ENCODE measurements at regions not wholly inside any gene's neighbourhood (a gene's known extent, or its start where the extent isn't known, plus 50 kb on each side); places are given as distances from the start of the nearest gene placed in this dataset.

GRCh38 chr2:67689186-67689585, 292.1 kb downstream of the ETAA1 start:
- peaks cover 9% of the 10 kb centered on the region for H3K4me1 ChIP-seq (ENCODE audit: insufficient read depth)
- H2AFZ ChIP-seq, result no peak overlapping the region
- no peaks in the 10 kb centered on the region for H3K9me3 Mint-ChIP-seq

DNA sequence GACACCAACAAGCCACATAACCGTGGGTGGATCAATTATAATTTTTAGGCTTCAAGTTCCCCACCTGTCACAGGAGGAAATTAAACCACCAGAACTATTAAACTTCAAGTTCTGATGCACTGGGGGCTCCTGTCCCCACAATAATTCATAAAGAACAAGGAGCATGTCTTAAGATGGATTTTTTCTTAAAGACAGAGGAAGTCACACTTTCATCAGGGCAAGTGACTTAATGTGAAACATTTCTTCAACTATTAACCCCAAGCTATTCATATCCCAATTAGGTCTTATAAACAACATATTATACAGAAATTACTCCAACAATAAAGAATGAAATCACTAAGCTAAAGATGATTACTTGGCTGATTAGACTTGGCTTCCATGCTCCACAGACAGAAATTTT, 292.5 kb downstream of the ETAA1 start:
- DNase-seq (ENCODE audit: low spot score) (no peak), ATAC-seq (no peak)
- Mint-ChIP-seq H3K4me3 (no peak overlapping the region), H3K27me3 (ENCODE audit: insufficient read depth, low read depth, poor library complexity) (peaks cover 2% of the 10 kb centered on the region), H3K27ac (no peak overlapping the region), H3K36me3 (ENCODE audit: low read depth) (no peaks in the 10 kb centered on the region), H3K9me3 (no peaks in the 10 kb centered on the region), H3K4me1 (peaks cover 12% of the 10 kb centered on the region)
- Histone ChIP-seq H3K79me2 (replicated peaks; ENCODE audit: insufficient read depth) (no peaks in the 10 kb centered on the region), H4K20me1 (replicated peaks; ENCODE audit: insufficient read depth) (no peaks in the 10 kb centered on the region), H2AFZ (no peak overlapping the region), H3K4me1 (ENCODE audit: insufficient read depth) (peaks cover 12% of the 10 kb centered on the region), H3F3A (replicated peaks; ENCODE audit: low read depth) (no peaks in the 10 kb centered on the region), H3K36me3 (ENCODE audit: insufficient read depth) (no peaks in the 10 kb centered on the region), H3K4me2 (no peak overlapping the region), H3K9me2 (ENCODE audit: insufficient read depth) (no peaks in the 10 kb centered on the region), H3K27ac (ENCODE audit: low read depth) (no peak overlapping the region), H3K4me3 (no peak overlapping the region), H3K27me3 (ENCODE audit: insufficient read depth) (no peaks in the 10 kb centered on the region)
- TF ChIP-seq ETS1 (IDR thresholded peaks at IDR 0.05), result no peak
- TF ChIP-seq POLR2AphosphoS5 (IDR thresholded peaks at IDR 0.05; ENCODE audit: low read depth), result no peak
- TF ChIP-seq EZH2 (IDR thresholded peaks at IDR 0.05; ENCODE audit: low read depth, unreplicated experiment), result no peak
- TF ChIP-seq ZNF114 (CRISPR knock-in tag; IDR thresholded peaks at IDR 0.05), result no peak
- no peak for TF ChIP-seq CREB1 (CRISPR knock-in tag; IDR thresholded peaks at IDR 0.05; ENCODE audit: low read depth)
- TF ChIP-seq STAT1 (IDR thresholded peaks at IDR 0.05; ENCODE audit: unreplicated experiment), result no peak
- TF ChIP-seq JUNB (IDR thresholded peaks at IDR 0.05; ENCODE audit: unreplicated experiment), result no peak
- TF ChIP-seq, protein P1, sequence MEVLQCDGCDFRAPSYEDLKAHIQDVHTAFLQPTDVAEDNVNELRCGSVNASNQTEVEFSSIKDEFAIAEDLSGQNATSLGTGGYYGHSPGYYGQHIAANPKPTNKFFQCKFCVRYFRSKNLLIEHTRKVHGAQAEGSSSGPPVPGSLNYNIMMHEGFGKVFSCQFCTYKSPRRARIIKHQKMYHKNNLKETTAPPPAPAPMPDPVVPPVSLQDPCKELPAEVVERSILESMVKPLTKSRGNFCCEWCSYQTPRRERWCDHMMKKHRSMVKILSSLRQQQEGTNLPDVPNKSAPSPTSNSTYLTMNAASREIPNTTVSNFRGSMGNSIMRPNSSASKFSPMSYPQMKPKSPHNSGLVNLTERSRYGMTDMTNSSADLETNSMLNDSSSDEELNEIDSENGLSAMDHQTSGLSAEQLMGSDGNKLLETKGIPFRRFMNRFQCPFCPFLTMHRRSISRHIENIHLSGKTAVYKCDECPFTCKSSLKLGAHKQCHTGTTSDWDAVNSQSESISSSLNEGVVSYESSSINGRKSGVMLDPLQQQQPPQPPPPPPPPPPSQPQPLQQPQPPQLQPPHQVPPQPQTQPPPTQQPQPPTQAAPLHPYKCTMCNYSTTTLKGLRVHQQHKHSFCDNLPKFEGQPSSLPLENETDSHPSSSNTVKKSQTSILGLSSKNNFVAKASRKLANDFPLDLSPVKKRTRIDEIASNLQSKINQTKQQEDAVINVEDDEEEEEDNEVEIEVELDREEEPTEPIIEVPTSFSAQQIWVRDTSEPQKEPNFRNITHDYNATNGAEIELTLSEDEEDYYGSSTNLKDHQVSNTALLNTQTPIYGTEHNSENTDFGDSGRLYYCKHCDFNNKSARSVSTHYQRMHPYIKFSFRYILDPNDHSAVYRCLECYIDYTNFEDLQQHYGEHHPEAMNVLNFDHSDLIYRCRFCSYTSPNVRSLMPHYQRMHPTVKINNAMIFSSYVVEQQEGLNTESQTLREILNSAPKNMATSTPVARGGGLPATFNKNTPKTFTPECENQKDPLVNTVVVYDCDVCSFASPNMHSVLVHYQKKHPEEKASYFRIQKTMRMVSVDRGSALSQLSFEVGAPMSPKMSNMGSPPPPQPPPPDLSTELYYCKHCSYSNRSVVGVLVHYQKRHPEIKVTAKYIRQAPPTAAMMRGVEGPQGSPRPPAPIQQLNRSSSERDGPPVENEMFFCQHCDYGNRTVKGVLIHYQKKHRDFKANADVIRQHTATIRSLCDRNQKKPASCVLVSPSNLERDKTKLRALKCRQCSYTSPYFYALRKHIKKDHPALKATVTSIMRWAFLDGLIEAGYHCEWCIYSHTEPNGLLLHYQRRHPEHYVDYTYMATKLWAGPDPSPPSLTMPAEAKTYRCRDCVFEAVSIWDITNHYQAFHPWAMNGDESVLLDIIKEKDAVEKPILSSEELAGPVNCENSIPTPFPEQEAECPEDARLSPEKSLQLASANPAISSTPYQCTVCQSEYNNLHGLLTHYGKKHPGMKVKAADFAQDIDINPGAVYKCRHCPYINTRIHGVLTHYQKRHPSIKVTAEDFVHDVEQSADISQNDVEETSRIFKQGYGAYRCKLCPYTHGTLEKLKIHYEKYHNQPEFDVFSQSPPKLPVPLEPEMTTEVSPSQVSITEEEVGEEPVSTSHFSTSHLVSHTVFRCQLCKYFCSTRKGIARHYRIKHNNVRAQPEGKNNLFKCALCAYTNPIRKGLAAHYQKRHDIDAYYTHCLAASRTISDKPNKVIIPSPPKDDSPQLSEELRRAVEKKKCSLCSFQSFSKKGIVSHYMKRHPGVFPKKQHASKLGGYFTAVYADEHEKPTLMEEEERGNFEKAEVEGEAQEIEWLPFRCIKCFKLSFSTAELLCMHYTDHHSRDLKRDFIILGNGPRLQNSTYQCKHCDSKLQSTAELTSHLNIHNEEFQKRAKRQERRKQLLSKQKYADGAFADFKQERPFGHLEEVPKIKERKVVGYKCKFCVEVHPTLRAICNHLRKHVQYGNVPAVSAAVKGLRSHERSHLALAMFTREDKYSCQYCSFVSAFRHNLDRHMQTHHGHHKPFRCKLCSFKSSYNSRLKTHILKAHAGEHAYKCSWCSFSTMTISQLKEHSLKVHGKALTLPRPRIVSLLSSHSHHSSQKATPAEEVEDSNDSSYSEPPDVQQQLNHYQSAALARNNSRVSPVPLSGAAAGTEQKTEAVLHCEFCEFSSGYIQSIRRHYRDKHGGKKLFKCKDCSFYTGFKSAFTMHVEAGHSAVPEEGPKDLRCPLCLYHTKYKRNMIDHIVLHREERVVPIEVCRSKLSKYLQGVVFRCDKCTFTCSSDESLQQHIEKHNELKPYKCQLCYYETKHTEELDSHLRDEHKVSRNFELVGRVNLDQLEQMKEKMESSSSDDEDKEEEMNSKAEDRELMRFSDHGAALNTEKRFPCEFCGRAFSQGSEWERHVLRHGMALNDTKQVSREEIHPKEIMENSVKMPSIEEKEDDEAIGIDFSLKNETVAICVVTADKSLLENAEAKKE (CRISPR knock-in tag; IDR thresholded peaks at IDR 0.05), result no peak
- TF ChIP-seq CTCF (conservative IDR thresholded peaks at IDR 0.05; ENCODE audit: low read depth in 2 of 2), result no peak
- no peak for TF ChIP-seq EZH2phosphoT487 (IDR thresholded peaks at IDR 0.05; ENCODE audit: unreplicated experiment)
- no peak for TF ChIP-seq NANOG (IDR thresholded peaks at IDR 0.05; ENCODE audit: borderline replicate concordance)
- TF ChIP-seq ZNF331 (CRISPR knock-in tag; IDR thresholded peaks at IDR 0.05; ENCODE audit: low read depth), result no peak

More at GRCh38 chr2:67689186-67689585, 292.1 kb downstream of the ETAA1 start:
- Histone ChIP-seq H3K36me3 (ENCODE audit: insufficient read depth) (no peaks in the 10 kb centered on the region), H3F3A (replicated peaks; ENCODE audit: low read depth) (no peaks in the 10 kb centered on the region), H3K4me3 (no peak overlapping the region), H4K20me1 (replicated peaks; ENCODE audit: insufficient read depth) (no peaks in the 10 kb centered on the region), H3K27me3 (ENCODE audit: insufficient read depth) (no peaks in the 10 kb centered on the region), H3K4me2 (no peak overlapping the region), H3K27ac (ENCODE audit: low read depth) (no peak overlapping the region), H3K9me2 (ENCODE audit: insufficient read depth) (no peaks in the 10 kb centered on the region), H3K79me2 (replicated peaks; ENCODE audit: insufficient read depth) (no peaks in the 10 kb centered on the region)
- Mint-ChIP-seq H3K27me3 (ENCODE audit: insufficient read depth, low read depth, poor library complexity) (no peaks in the 10 kb centered on the region), H3K4me1 (peaks cover 8% of the 10 kb centered on the region), H3K27ac (no peak overlapping the region), H3K4me3 (no peak overlapping the region), H3K36me3 (ENCODE audit: low read depth) (no peaks in the 10 kb centered on the region)
- DNase-seq (ENCODE audit: low spot score) (no peak), ATAC-seq (no peak)
- TF ChIP-seq EZH2phosphoT487 (IDR thresholded peaks at IDR 0.05; ENCODE audit: unreplicated experiment) (no peak), CREB1 (CRISPR knock-in tag; IDR thresholded peaks at IDR 0.05; ENCODE audit: low read depth) (no peak)
